ENCODE measurements at regions not wholly inside any gene's neighbourhood (a gene's known extent, or its start where the extent isn't known, plus 50 kb on each side); places are given as distances from the start of the nearest gene placed in this dataset.

GRCh38 chr6:14758421-14759081 lies 487.3 kb upstream of the JARID2 start:
- CTCF ChIA-PET = no interaction called here
- H3K27ac ChIP-seq (ENCODE audit: low read length) = no peak overlapping the region
- H3K27me3 ChIP-seq (ENCODE audit: control insufficient read depth, insufficient read depth, low read length) = no peaks in the 10 kb centered on the region
- no peaks in the 10 kb centered on the region for H3K4me1 ChIP-seq (ENCODE audit: control insufficient read depth, insufficient read depth, low read length)
- ATAC-seq = no peak
- no peaks in the 10 kb centered on the region for H3K36me3 ChIP-seq (ENCODE audit: control insufficient read depth, insufficient read depth, low read length)
- POLR2A ChIA-PET = no interaction called here
- H3K4me3 ChIP-seq (ENCODE audit: low read depth in 2 of 2, low read length in 2 of 2) = no peak overlapping the region
- intact Hi-C loops (cut with micrococcal nuclease; ENCODE audit: unreplicated experiment) (no loop called here), in situ Hi-C loops (cut with HindIII; ENCODE audit: low pct_unique_long_range_greater_than_20kb, low sequenced_read_pairs) (no loop called here)
- no TSS peak for BruUV-seq (replicated peaks)
- no peaks in the 10 kb centered on the region for H3K9me3 ChIP-seq (ENCODE audit: control insufficient read depth, insufficient read depth, low read depth, low read length)
- no peak for TF ChIP-seq REST (IDR thresholded peaks at IDR 0.05; ENCODE audit: insufficient read depth in 1 of 2, low read depth in 2 of 2, low read length in 1 of 2)
- TF ChIP-seq CTCF (IDR thresholded peaks at IDR 0.05) = no peak
- no peak for DNase-seq (ENCODE audit: low read depth, low spot score)

GRCh38 chr6:14759976-14760672 lies 485.7 kb upstream of the JARID2 start:
- POLR2A ChIA-PET = no interaction called here
- no peak for ATAC-seq
- no peak for DNase-seq (ENCODE audit: low read depth, low spot score)
- CTCF ChIA-PET = no interaction called here
- Histone ChIP-seq H3K27me3 (ENCODE audit: control insufficient read depth, insufficient read depth, low read length) (no peaks in the 10 kb centered on the region), H3K27ac (ENCODE audit: low read length) (no peak overlapping the region), H3K4me1 (ENCODE audit: control insufficient read depth, insufficient read depth, low read length) (no peaks in the 10 kb centered on the region), H3K36me3 (ENCODE audit: control insufficient read depth, insufficient read depth, low read length) (no peaks in the 10 kb centered on the region), H3K4me3 (ENCODE audit: low read depth in 2 of 2, low read length in 2 of 2) (no peak overlapping the region), H3K9me3 (ENCODE audit: control insufficient read depth, insufficient read depth, low read depth, low read length) (no peaks in the 10 kb centered on the region)
- TF ChIP-seq POLR2AphosphoS5 (IDR thresholded peaks at IDR 0.05; ENCODE audit: low read depth, low read length) (no peak), REST (IDR thresholded peaks at IDR 0.05; ENCODE audit: insufficient read depth in 1 of 2, low read depth in 2 of 2, low read length in 1 of 2) (no peak), TCF7L2 (IDR thresholded peaks at IDR 0.05; ENCODE audit: low read depth, low read length) (no peak), SIN3A (IDR thresholded peaks at IDR 0.05; ENCODE audit: borderline replicate concordance, insufficient read depth, low read depth, low read length) (no peak), CTCF (IDR thresholded peaks at IDR 0.05) (no peak)
- no TSS peak for BruUV-seq (replicated peaks)
- in situ Hi-C loops (cut with HindIII; ENCODE audit: low pct_unique_long_range_greater_than_20kb, low sequenced_read_pairs) (no loop called here), intact Hi-C loops (cut with micrococcal nuclease; ENCODE audit: unreplicated experiment) (no loop called here)
